ENCODE measurements at regions not wholly inside any gene's neighbourhood (a gene's known extent, or its start where the extent isn't known, plus 50 kb on each side); places are given as distances from the start of the nearest gene placed in this dataset.
A peak's percentile ranks its signal among the peaks of the same experiment; 100 is the strongest.

DNA sequence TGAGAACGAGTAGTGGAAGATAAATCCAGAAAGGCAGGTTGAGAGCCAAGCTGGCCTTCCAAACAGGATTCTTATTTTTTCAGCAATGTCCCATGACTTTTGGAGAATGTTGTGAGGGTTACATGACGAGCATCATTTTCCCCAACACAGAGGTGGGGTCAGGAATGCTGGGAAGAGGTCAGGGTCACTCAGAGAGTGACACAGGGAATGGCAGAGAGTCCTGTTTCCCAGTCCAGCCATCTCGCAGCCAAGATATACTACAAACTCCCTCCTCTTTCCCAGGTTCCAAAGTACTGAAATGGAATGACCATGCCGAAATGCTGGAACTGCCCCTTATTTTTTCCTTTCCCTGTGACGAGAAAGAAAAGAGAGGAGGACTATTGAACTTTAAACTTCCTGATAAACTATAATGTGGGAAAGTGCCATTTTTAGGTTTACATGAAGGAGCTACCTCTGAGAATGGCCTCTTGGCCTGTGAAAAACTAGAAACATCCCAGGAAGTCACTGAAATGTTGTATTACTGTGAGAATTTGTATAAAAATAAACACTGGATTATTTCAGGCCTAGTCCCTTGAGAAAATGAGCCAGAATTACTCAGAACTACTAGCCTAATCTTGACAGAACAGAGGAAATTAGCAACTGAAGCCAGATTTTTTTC is 420.4 kb downstream of the CETN3 start:
- CTCF ChIA-PET (ENCODE audit: partially characterized antibody): interaction anchor here (0.5 to 1.4 kb wide), 4 partner anchors 9 to 1365 kb away, joined by 3 to 4 read pairs (median 3); no protein-coding TSS in a partner anchor
- Histone ChIP-seq H3K79me2 (ENCODE audit: control insufficient read depth in 1 of 2, insufficient read depth in 2 of 2, low read length in 2 of 2) (no peaks in the 10 kb centered on the region), H3K23me2 (ENCODE audit: low read depth, low read length) (no peaks in the 10 kb centered on the region), H2BK12ac (ENCODE audit: low read depth, low read length) (peak overlapping the region; percentile 86), H3K14ac (ENCODE audit: insufficient read length) (no peak overlapping the region), H3K56ac (replicated peaks; ENCODE audit: insufficient read length, low read depth, low read length) (no peak overlapping the region), H4K8ac (ENCODE audit: extremely low read depth, insufficient read depth, low read length) (no peak overlapping the region), H3K27ac (ENCODE audit: low read depth, low read length) (0 out of 2 replicates have a peak overlapping the region, but pooled peaks have one; percentile 24), H4K20me1 (replicated peaks in 1 of 2; ENCODE audit: control insufficient read depth in 1 of 2, insufficient read depth in 2 of 2, low read length in 2 of 2) (no peaks in the 10 kb centered on the region), H3K27me3 (replicated peaks in 1 of 4; ENCODE audit: control insufficient read depth in 3 of 4, extremely low read depth in 1 of 4, insufficient read depth in 3 of 4, low read length in 3 of 4) (no peaks in the 10 kb centered on the region), H2AK5ac (ENCODE audit: low read depth, low read length) (no peak overlapping the region), H4K91ac (replicated peaks; ENCODE audit: insufficient read length, low read length) (no peak overlapping the region), H3K9me3 (ENCODE audit: insufficient read depth in 2 of 2, low read depth in 1 of 2, low read length in 1 of 2) (no peaks in the 10 kb centered on the region), H4K5ac (ENCODE audit: insufficient read length, low read depth, low read length) (no peak overlapping the region), H2BK5ac (ENCODE audit: low read depth, low read length) (no peak overlapping the region), H2BK120ac (replicated peaks; ENCODE audit: low read depth, low read length) (no peak overlapping the region), H3K4me3 (ENCODE audit: extremely low read depth in 1 of 4, insufficient read depth in 2 of 4, low read depth in 3 of 4, low read length in 4 of 4) (no peak overlapping the region), H3K4ac (replicated peaks; ENCODE audit: insufficient read length, low read depth, low read length) (no peak overlapping the region), H3K4me2 (ENCODE audit: insufficient read depth in 1 of 2, low read depth in 2 of 2, low read length in 2 of 2) (no peak overlapping the region; a peak in 1 of 4 replicates), H2BK15ac (ENCODE audit: low read length) (no peak overlapping the region), H3K9ac (replicated peaks in 1 of 4; ENCODE audit: extremely low read depth in 1 of 4, low read depth in 3 of 4, low read length in 3 of 4) (0 out of 7 replicates have a peak overlapping the region, but pooled peaks of 1 of the 4 experiments have one; percentile 5), H3K36me3 (ENCODE audit: control insufficient read depth in 2 of 4, insufficient read depth in 4 of 4, low read length in 3 of 4) (no peaks in the 10 kb centered on the region), H3K4me1 (replicated peaks in 1 of 4; ENCODE audit: control insufficient read depth in 3 of 4, insufficient read depth in 4 of 4, low read length in 3 of 4) (peaks cover 0 to 6% (median 3%) of the 10 kb centered on the region in 4 experiments; a peak in 3 of 7 replicates), H3K79me1 (ENCODE audit: low read depth, low read length) (no peaks in the 10 kb centered on the region), H2AFZ (ENCODE audit: low read length) (no peak overlapping the region), H3K23ac (ENCODE audit: insufficient read length) (no peak overlapping the region), H2BK20ac (ENCODE audit: low read length) (peak overlapping the region; percentile 6; the same call in 1 of the 2 replicates), H3K18ac (ENCODE audit: extremely low read depth, low read length) (no peak overlapping the region)
- WGBS, 2 experiments (ENCODE audit: extremely low coverage in 1 of 2, insufficient coverage in 1 of 2, insufficient read length in 1 of 2, insufficient replicate concordance in 2 of 2, low coverage in 1 of 2, low lambda C conversion rate in 2 of 2, missing lambda C conversion rate in 1 of 2): 88% methylated on average over 5 of the region's 5 CpGs; no CpG with 5 or more reads in 1 of the 2 experiments
- POLR2A ChIA-PET (ENCODE audit: partially characterized antibody): no interaction called here
- no peak for TF ChIP-seq CHD2 (IDR thresholded peaks at IDR 0.05; ENCODE audit: low read length)
- TF ChIP-seq HDAC2 (IDR thresholded peaks at IDR 0.05; ENCODE audit: borderline replicate concordance in 1 of 2, low read depth in 2 of 2, low read length in 2 of 2): no peak
- no peak for TF ChIP-seq YY1 (IDR thresholded peaks at IDR 0.05; ENCODE audit: low read depth, low read length)
- no peak for TF ChIP-seq POU5F1 (IDR thresholded peaks at IDR 0.05; ENCODE audit: low read depth, low read length)
- TF ChIP-seq JUND (IDR thresholded peaks at IDR 0.05; ENCODE audit: low read length): no peak
- TF ChIP-seq EGR1 (IDR thresholded peaks at IDR 0.05; ENCODE audit: borderline replicate concordance, low read depth, low read length): no peak
- TF ChIP-seq, protein P1, sequence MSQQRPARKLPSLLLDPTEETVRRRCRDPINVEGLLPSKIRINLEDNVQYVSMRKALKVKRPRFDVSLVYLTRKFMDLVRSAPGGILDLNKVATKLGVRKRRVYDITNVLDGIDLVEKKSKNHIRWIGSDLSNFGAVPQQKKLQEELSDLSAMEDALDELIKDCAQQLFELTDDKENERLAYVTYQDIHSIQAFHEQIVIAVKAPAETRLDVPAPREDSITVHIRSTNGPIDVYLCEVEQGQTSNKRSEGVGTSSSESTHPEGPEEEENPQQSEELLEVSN (IDR thresholded peaks at IDR 0.05): no peak
- TF ChIP-seq, protein P2, sequence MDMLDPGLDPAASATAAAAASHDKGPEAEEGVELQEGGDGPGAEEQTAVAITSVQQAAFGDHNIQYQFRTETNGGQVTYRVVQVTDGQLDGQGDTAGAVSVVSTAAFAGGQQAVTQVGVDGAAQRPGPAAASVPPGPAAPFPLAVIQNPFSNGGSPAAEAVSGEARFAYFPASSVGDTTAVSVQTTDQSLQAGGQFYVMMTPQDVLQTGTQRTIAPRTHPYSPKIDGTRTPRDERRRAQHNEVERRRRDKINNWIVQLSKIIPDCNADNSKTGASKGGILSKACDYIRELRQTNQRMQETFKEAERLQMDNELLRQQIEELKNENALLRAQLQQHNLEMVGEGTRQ (IDR thresholded peaks at IDR 0.05; ENCODE audit: low read length): no peak
- TF ChIP-seq POLR2A (IDR thresholded peaks at IDR 0.05; ENCODE audit: control extremely low read depth in 1 of 2, low read depth in 2 of 2, low read length in 2 of 2): no peak
- no peak for TF ChIP-seq CBX8 (IDR thresholded peaks at IDR 0.05; ENCODE audit: borderline replicate concordance, low read depth, low read length)
- TF ChIP-seq TEAD4 (IDR thresholded peaks at IDR 0.05; ENCODE audit: low read depth, low read length): no peak
- no peak for TF ChIP-seq TAF1 (IDR thresholded peaks at IDR 0.05; ENCODE audit: low read depth, low read length)
- no peak for DNase-seq (ENCODE audit: low read depth in 1 of 2, low spot score in 2 of 2)
- no peak for FAIRE-seq
